Brain microvascular endothelial cell (primary cell): ENCODE measurements at regions not wholly inside any gene's neighbourhood (a gene's known extent, or its start where the extent isn't known, plus 50 kb on each side); places are given as distances from the start of the nearest gene placed in this dataset.

ENCODE experiments used
- DNase-seq: peaks from one replicate; pipeline ENCODE4 v3.0.0-alpha.2; 2020
- H3K27ac ChIP-seq: fragments of 250-450 bp; sonication (Bioruptor Pico); 2 replicates; pipeline ENCODE4 v1.5.1; 2020; ENCODE audit warnings: mild to moderate bottlenecking, moderate library complexity
- H3K27me3 ChIP-seq: fragments of 250-450 bp; sonication (Bioruptor Pico); replicated peaks from 2 replicates; pipeline ENCODE4 v1.5.1; 2020; ENCODE audit warnings: mild to moderate bottlenecking
- H3K36me3 ChIP-seq: fragments of 250-450 bp; sonication (Bioruptor Pico); replicated peaks from 2 replicates; pipeline ENCODE4 v1.5.1; 2020; ENCODE audit warnings: mild to moderate bottlenecking
- H3K4me3 ChIP-seq: 2 replicates; pipeline ENCODE4 v1.5.1; 2011; ENCODE audit warnings: low read depth, mild to moderate bottlenecking, control low read depth, low read length, moderate library complexity
- in situ Hi-C: cut with HindIII; loops from 2 replicates; pipeline ENCODE4 v1.10.0; 2017; ENCODE audit warnings: low sequenced_read_pairs, low pct_ligation_motif_present
- TF ChIP-seq, protein P1 (sequence below): IDR thresholded peaks from 2 replicates; pipeline ENCODE4 v1.5.1; 2011; ENCODE audit warnings: low read depth, mild to moderate bottlenecking, moderate library complexity, low read length, control low read depth, inconsistent platforms; ENCODE audit errors: missing control alignments

- no peak overlapping the region for H3K4me3 ChIP-seq
- no peak overlapping the region for H3K27ac ChIP-seq
- in situ Hi-C loops, result no loop called here
- DNase-seq, result no peak
- no peaks in the 10 kb centered on the region for H3K36me3 ChIP-seq
- TF ChIP-seq, protein P1, sequence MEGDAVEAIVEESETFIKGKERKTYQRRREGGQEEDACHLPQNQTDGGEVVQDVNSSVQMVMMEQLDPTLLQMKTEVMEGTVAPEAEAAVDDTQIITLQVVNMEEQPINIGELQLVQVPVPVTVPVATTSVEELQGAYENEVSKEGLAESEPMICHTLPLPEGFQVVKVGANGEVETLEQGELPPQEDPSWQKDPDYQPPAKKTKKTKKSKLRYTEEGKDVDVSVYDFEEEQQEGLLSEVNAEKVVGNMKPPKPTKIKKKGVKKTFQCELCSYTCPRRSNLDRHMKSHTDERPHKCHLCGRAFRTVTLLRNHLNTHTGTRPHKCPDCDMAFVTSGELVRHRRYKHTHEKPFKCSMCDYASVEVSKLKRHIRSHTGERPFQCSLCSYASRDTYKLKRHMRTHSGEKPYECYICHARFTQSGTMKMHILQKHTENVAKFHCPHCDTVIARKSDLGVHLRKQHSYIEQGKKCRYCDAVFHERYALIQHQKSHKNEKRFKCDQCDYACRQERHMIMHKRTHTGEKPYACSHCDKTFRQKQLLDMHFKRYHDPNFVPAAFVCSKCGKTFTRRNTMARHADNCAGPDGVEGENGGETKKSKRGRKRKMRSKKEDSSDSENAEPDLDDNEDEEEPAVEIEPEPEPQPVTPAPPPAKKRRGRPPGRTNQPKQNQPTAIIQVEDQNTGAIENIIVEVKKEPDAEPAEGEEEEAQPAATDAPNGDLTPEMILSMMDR, result no peak
- H3K27me3 ChIP-seq, result no peaks in the 10 kb centered on the region
These were observed 202.3 kb downstream of the ASB1 start for GRCh38 chr2:238629064-238629463.

- no peak overlapping the region for H3K27ac ChIP-seq
- no peaks in the 10 kb centered on the region for H3K36me3 ChIP-seq
- no peak for DNase-seq
- H3K4me3 ChIP-seq, result no peak overlapping the region
- TF ChIP-seq, protein P1, result no peak
- in situ Hi-C loops, result no loop called here
- no peaks in the 10 kb centered on the region for H3K27me3 ChIP-seq
These were observed 204.9 kb downstream of the ASB1 start for GRCh38 chr2:238631491-238632180.

DNA sequence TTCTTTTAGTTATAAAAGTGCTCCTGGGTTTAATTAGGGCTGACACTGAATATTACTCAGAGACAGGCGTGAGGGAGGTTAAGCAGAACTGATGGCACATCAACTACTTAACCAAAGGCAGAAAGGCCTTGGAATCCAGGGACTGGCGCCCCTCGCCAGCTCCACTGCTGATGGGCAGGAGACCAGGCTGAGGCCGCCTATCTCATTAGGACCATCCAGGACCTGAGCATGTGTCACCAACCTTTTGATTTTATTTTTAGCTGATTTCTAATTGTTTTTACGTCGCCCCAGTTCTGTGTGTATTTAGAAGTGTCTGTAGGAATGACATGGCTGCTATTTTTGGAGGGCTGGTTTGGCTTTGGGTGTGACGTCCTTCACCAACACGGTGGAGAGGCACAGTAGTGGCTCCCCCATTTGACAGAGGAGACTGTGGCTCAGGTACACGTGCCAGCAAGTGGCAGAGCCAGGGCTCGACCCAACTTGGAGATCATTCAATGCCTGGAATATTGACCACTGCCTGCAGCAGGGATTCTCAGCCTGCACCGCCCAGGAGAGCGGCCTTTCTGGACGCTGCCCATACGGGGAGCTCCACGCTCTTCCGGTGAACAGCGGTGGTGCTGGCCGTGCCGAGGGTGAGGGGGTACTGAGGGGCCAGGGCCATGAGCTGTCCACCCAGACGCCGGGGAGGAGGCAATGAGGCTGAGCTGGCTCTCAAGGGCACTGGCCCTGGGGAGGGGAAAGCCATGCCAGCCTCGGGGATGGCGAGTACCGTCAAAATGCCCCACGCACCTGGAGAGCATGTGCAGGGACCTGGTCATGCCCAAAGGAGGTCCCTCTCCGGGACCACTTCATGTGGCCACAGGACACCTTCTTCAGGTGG, 205.7 kb downstream of the ASB1 start:
- TF ChIP-seq, protein P1, result no peak
- in situ Hi-C loops, result no loop called here
- Histone ChIP-seq H3K36me3 (no peaks in the 10 kb centered on the region), H3K4me3 (no peak overlapping the region), H3K27me3 (no peaks in the 10 kb centered on the region), H3K27ac (no peak overlapping the region)
- no peak for DNase-seq

- no peaks in the 10 kb centered on the region for H3K36me3 ChIP-seq
- TF ChIP-seq, protein P1, result no peak
- no peak for DNase-seq
- in situ Hi-C loops, result no loop called here
- no peak overlapping the region for H3K27ac ChIP-seq
- H3K4me3 ChIP-seq, result no peak overlapping the region
- H3K27me3 ChIP-seq, result no peaks in the 10 kb centered on the region
These were observed 206.9 kb downstream of the ASB1 start for GRCh38 chr2:238633426-238634328.

DNA sequence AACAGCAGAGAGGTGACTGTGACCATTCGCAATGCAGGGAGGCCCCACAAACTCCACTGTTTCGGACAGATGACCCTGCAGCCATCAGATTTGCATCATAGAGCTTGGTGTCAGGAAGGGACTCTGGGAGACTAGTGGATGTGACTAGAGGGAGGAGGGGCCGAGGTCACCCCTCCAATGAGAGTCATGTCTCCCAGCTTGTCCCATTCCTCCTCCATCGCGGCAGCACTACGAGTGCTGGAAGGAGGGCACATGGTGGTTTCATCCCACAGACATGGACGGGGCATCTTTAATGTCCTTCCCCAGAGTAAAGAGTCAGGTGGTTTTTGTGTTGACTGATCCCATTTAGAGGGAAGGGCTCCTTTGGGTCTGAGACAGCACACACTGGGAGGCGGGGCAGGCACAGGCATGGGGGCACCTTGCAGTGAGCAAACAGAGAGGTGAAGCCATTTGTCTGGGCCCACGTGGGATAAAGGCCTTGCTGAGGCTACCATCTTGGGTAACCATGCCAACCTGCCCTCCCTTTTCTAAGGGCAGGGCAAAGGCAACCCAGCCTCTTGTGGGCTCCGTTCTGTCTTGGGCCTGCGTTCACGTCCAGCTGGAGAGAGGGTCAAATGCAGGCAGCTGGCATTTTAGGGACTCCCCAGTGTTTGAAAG, 208.1 kb downstream of the ASB1 start:
- H3K27ac ChIP-seq, result no peak overlapping the region
- no peak for DNase-seq
- no peaks in the 10 kb centered on the region for H3K36me3 ChIP-seq
- no peak overlapping the region for H3K4me3 ChIP-seq
- in situ Hi-C loops, result no loop called here
- TF ChIP-seq, protein P1, result no peak
- no peaks in the 10 kb centered on the region for H3K27me3 ChIP-seq
